Stimulated activated CD8-positive, alpha-beta memory T cell treated with anti-CD3 and anti-CD28 coated beads, Interleukin-7, amount 100 ng/mL, for 24 hours (primary cell): ENCODE measurements at regions not wholly inside any gene's neighbourhood (a gene's known extent, or its start where the extent isn't known, plus 50 kb on each side); places are given as distances from the start of the nearest gene placed in this dataset.
"Not testable (repeated sequence)": the region's sequence is repeated elsewhere in the genome, so short reads cannot be mapped to it uniquely, and the experiment has no call there.

Experiments used
- DNase-seq: peaks from one replicate; pipeline ENCODE4 v3.0.0-alpha.2; 2020; ENCODE audit warnings: low read depth

- DNase-seq, result no peak
Measured at GRCh38 chr11:16536513-16536912, 180.2 kb upstream of the SOX6 start.

- no peak for DNase-seq
Measured at GRCh38 chr11:16528639-16529038, 172.3 kb upstream of the SOX6 start.

- no peak for DNase-seq
Measured at GRCh38 chr11:16527525-16528246, 171.3 kb upstream of the SOX6 start.

- DNase-seq, result no peak
Measured at GRCh38 chr11:16526947-16527346, 170.6 kb upstream of the SOX6 start.

GRCh38 chr11:16520713-16521112, 164.4 kb upstream of the SOX6 start:
- DNase-seq, result not testable (repeated sequence)

- no peak for DNase-seq
Measured at GRCh38 chr11:16512899-16513241, 156.5 kb upstream of the SOX6 start.

- no peak for DNase-seq
Measured at GRCh38 chr11:16512198-16512898, 156.0 kb upstream of the SOX6 start.

GRCh38 chr11:16511116-16512114, 155.1 kb upstream of the SOX6 start:
- DNase-seq, result no peak

- no peak for DNase-seq
Measured at GRCh38 chr11:16505481-16505880, 149.1 kb upstream of the SOX6 start.

- DNase-seq, result not testable (repeated sequence)
Measured at GRCh38 chr11:16503891-16504290, 147.5 kb upstream of the SOX6 start.

GRCh38 chr11:16494918-16495691, 138.8 kb upstream of the SOX6 start:
- no peak for DNase-seq

GRCh38 chr11:16484434-16484833, 128.1 kb upstream of the SOX6 start:
- no peak for DNase-seq

- DNase-seq, result no peak
Measured at GRCh38 chr11:16474659-16475058, 118.3 kb upstream of the SOX6 start.

GRCh38 chr11:16469968-16470367, 113.6 kb upstream of the SOX6 start:
- no peak for DNase-seq

GRCh38 chr11:16468735-16469453, 112.5 kb upstream of the SOX6 start:
- no peak for DNase-seq

- DNase-seq, result no peak
Measured at GRCh38 chr11:16460508-16460907, 104.2 kb upstream of the SOX6 start.

GRCh38 chr11:16456366-16456765, 100.0 kb upstream of the SOX6 start:
- no peak for DNase-seq

GRCh38 chr11:16454289-16454863, 98.0 kb upstream of the SOX6 start:
- no peak for DNase-seq

- no peak for DNase-seq
Measured at GRCh38 chr11:16448123-16448717, 91.9 kb upstream of the SOX6 start.

- DNase-seq, result no peak
Measured at GRCh38 chr11:16441461-16441860, 85.1 kb upstream of the SOX6 start.
